ENCODE measurements at regions not wholly inside any gene's neighbourhood (a gene's known extent, or its start where the extent isn't known, plus 50 kb on each side); places are given as distances from the start of the nearest gene placed in this dataset.

DNA sequence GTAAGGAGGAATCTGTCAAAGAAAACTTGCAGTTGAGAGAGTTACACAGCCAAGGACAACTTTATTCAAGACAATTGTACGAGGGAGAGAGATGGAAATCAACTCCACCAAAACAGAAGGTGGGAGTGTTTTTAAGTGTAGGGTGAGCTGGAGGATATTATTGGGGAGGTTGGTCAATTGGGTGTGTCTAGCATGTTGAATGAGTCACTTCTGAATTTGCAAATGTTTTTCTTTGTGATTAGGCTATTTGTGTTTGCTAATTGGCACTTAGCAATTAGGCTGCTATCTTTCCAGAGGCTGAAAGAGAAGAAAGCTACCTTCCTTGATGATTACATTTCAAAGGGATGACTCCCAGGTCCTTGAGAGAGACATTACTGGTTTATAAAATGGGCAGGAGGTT is 441.1 kb downstream of the MEI4 start:
- no peak for TF ChIP-seq CTCF (IDR thresholded peaks at IDR 0.05)
- no peak for TF ChIP-seq POLR2A (IDR thresholded peaks at IDR 0.05)
